Cardiac fibroblast (primary cell): ENCODE measurements at regions not wholly inside any gene's neighbourhood (a gene's known extent, or its start where the extent isn't known, plus 50 kb on each side); places are given as distances from the start of the nearest gene placed in this dataset.

Experiments
- DNase-seq, 2 donors: peaks; one replicate each; pipeline versions ENCODE4 v3.0.0 to v3.0.0-alpha.2; 2010; ENCODE audit warnings: low read depth in 2 of 2
- H3K4me3 ChIP-seq, 2 donors: replicated peaks in 1 of 2; 1 replicate in 1 of 2; 2 replicates in 1 of 2; pipeline ENCODE4 v1.5.1; 2011; ENCODE audit warnings: low read depth in 2 of 2, low read length in 2 of 2, mild to moderate bottlenecking in 2 of 2, moderate library complexity in 1 of 2
- TF ChIP-seq, protein P1 (sequence below): IDR thresholded peaks from one replicate; pipeline ENCODE4 v1.5.1; 2011; ENCODE audit warnings: low read depth, mild to moderate bottlenecking, low read length, inconsistent platforms

DNA sequence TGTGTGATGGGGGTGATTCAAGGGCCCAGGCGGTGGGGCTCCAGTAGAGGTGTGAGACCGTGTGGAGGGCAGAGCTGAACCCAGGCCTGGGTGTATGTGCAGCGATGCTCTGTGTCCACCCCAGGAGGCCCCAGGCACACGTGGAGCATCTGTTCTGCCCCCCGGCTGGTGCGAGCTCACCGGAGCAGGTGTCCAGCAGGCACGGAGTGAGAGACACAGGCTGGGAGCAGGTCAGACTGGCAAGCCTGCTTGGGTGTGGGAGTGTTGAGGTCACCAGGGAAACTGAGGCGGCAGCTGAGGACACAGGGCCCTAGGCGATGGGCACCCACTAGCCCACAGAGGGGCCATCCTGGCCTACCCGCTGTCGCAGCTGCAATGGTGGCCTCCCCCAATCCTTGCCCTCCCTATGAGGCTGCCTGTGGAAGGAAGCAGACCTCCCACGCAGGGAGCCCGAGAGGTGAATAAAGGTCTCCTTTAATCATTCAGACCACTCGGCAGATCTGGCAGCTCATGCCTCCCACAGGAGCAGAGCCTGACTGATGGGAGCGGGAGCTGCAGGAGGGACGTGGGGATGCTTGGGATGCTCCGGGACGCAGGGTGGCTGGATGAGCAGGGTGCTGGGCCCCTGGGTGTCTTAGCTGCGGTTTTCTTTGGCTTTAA is 1165.1 kb downstream of the BRD1 start:
- TF ChIP-seq, protein P1, sequence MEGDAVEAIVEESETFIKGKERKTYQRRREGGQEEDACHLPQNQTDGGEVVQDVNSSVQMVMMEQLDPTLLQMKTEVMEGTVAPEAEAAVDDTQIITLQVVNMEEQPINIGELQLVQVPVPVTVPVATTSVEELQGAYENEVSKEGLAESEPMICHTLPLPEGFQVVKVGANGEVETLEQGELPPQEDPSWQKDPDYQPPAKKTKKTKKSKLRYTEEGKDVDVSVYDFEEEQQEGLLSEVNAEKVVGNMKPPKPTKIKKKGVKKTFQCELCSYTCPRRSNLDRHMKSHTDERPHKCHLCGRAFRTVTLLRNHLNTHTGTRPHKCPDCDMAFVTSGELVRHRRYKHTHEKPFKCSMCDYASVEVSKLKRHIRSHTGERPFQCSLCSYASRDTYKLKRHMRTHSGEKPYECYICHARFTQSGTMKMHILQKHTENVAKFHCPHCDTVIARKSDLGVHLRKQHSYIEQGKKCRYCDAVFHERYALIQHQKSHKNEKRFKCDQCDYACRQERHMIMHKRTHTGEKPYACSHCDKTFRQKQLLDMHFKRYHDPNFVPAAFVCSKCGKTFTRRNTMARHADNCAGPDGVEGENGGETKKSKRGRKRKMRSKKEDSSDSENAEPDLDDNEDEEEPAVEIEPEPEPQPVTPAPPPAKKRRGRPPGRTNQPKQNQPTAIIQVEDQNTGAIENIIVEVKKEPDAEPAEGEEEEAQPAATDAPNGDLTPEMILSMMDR, result no peak
- no peak for DNase-seq
- no peak overlapping the region for H3K4me3 ChIP-seq

DNA sequence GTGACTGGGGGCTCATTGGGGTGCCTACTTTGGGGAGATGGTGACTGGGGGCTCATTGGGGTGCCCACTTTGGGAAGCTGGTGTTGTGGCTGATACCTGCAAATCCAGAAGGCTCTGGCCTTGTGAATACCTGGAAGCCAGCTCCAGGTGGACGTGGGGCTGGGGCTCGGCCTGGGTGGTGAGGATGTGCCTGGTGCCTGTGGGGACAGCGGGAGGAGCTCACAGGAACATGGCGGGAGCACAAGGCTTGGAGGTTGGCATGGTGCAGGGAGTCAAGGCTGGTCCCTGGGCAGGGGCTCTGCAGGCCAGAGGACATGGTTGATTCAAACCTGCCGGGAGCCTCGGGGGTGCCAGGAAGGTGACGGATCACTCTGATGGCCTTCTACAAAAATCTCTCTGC is 1165.7 kb downstream of the BRD1 start:
- DNase-seq, result no peak
- TF ChIP-seq, protein P1, result no peak
- no peak overlapping the region for H3K4me3 ChIP-seq

DNA sequence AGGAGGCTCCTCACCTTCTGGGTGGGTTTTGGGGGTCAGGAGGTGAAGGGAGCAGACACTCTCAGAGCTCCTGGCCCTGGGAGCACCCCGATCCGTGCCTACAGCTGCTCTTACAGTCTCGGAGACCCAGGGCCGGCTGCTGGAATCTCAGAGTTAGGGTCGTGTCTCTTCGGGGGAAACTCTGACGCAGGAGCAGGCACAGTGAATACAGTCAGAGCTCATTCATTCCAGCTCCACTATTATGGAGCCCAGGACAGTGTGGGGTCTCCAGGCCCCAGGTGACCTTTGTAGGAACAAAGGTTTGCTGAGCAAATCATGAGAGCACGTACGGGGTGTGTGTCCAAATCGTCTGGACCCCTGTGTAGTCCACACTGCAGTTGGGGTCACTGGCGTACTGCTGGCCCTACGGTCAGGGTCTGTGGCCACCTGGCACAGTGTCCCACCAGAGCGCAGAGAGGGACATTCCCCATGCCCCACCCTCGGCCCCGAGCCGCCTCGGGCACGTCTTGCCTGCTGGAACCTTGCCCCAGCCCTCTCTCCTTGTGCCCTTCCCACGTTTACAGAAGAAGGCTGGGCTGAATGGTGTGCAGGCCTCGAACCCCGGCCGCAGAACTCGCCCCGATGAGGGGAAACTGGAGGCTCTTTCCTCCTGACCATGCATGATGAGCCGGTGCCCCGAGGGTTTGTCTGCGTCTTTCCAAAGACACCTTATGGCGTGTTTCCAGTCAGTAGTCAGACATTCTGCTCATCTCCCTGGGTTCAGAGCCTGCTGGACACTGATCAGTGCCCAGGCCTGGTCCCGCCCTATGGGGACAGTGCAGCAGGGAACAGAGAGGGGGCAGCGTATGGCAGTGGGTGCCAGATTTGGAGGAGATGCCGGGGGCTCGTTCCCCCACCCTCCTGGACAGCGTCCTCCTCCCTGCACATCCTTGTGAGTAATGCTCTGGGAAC is 1166.6 kb downstream of the BRD1 start:
- DNase-seq, result no peak
- no peak overlapping the region for H3K4me3 ChIP-seq
- TF ChIP-seq, protein P1, result no peak

DNA sequence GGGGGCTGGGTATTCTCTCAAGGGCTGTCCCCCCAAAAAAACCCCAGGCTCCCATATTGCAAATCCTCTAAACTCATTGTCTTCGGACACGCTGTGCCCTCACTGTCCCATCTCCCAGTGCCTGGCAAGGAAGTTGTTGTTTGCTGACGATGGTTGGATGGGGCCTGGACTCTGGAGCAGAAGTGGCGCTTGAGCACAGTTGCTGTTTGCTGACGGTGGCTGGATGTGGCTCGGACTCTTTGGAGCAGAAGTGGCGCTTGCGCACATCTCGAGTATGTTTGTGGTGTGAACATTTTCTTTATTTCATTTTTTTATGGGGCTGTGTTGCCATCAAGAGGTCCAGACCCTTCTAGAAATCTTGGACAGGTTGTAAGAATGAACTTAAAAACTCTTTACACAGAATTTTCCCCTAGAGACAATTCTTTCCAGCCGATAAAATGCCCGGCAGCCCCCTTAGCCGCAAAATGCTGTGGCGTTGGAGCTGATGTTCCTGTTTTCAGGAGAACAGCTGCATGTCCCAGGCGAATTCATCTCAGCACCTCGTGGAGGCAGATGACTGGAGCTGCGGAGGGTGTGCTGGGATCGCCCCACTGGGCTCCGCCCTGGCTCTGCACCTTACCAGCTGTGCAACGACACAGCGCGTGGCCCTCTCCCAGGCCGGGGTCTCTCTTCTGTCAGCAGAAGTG is 1167.4 kb downstream of the BRD1 start:
- no peak for DNase-seq
- TF ChIP-seq, protein P1, result no peak
- no peak overlapping the region for H3K4me3 ChIP-seq

DNA sequence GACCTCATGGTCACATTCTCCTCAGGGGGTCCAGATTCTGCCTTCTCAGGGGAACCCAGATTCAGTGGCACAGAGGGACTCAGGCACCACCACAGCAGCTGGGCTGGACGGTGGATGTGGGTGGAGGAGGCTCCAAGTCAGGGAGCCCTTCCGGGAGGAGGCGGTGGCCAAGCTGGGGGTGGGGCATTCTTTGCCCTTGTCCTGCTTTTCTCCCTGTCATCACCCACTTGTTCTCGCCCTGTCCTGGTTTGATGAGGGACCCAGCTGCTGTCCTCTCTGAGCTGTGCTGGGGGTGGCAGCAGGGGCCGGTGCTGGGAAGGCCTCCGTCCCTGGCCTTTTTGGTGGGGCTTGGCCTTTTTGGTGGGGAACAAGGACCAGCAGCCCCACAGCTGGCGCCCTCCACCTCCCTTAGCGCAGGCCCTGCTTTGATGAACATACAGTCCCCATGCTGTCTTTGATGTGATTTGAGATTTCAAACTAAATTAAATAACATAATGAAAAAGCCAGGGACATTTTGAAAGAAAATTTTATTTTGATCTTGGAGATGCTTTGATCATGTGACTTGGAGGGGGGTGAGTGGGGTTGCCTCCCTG is 1168.2 kb downstream of the BRD1 start:
- TF ChIP-seq, protein P1, result no peak
- no peak for DNase-seq
- H3K4me3 ChIP-seq, result no peak overlapping the region

DNA sequence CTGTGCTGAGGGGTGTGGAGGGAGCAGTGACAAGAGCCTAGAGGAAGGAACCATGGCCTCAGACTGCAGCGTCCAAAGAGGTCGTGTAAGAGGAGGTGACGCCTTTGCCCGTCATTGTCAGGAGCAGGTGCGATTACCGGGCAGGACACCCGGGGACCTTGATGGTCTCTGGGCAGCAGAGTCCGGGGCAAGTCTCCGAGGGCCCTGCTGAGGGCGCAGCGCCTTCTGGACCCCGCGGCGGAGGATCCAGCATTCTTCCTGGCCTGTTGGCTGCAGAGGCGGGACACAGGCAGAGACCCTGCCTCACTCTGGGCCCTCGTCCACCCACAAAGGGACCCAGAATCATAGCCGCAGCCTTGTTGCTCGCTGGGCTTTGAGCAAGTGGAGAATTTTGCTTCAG is 1168.8 kb downstream of the BRD1 start:
- TF ChIP-seq, protein P1, result no peak
- no peak overlapping the region for H3K4me3 ChIP-seq
- no peak for DNase-seq
